ENCODE measurements at regions not wholly inside any gene's neighbourhood (a gene's known extent, or its start where the extent isn't known, plus 50 kb on each side); places are given as distances from the start of the nearest gene placed in this dataset.

DNA sequence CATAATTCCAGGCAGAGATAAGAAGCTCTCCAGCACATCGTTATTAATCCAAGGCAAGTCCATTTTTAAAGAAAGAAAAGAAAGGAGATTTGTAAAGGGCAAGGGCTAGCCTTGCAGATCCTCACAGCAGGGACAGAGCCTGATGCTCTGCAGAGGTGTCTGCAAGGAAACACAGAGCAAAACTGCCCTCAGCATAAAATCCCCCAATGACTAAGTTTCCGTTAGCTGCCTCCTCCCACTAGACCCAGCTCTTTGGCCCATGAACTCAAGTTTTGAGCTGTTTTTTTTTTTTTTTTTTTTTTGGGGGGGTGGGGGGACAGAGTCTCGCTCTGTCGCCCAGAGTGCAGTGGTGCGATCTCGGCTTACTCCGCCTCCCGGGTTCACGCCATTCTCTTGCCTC, 300.7 kb downstream of the MTERF1 start:
- Histone ChIP-seq H3K9me3 (no peaks in the 10 kb centered on the region), H3K27me3 (no peaks in the 10 kb centered on the region), H3K36me3 (no peaks in the 10 kb centered on the region), H3K27ac (no peak overlapping the region), H3K4me1 (no peaks in the 10 kb centered on the region), H3K4me3 (no peak overlapping the region)
- intact Hi-C loops (cut with DNase I): no loop called here
- WGBS, 2 donors: 94 to 96% methylated on average over 9 of the region's 9 CpGs
- no peak for DNase-seq
- no peak for TF ChIP-seq POLR2A (IDR thresholded peaks at IDR 0.05)
- no peak for TF ChIP-seq EP300 (IDR thresholded peaks at IDR 0.05)
- no peak for TF ChIP-seq POLR2AphosphoS5 (IDR thresholded peaks at IDR 0.05)
- TF ChIP-seq CTCF (IDR thresholded peaks at IDR 0.05): no peak

DNA sequence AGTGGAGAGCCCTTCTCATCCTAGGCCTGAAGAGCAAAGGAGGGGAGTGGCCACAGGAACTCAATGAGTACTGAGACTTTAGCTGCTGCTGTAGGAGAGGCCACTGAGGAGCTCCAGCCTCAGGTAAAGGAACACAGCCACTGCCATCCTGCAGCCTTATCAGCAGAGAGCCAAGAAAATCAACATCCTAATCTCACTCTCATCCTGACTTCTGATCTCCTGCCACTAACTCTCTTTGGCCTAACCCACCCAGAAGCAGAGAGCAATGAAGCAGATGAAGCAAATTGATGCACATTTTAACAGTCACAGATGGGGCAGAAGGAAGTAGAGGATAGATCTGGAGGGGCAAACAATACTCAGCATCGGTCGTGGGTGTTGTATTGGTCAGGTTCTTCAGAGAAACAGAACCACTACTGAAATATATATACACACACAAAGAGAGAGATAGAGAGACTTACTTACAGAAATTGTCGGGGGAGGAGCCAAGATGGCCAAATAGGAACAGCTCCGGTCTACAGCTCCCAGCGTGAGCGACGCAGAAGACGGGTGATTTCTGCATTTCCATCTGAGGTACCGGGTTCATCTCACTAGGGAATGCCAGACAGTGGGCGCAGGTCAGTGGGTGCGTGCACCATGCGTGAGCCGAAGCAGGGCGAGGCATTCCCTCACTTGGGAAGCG, 297.6 kb downstream of the MTERF1 start:
- Histone ChIP-seq H3K4me1 (no peaks in the 10 kb centered on the region), H3K27me3 (no peaks in the 10 kb centered on the region), H3K4me3 (no peak overlapping the region), H3K27ac (no peak overlapping the region), H3K36me3 (no peaks in the 10 kb centered on the region), H3K9me3 (no peaks in the 10 kb centered on the region)
- TF ChIP-seq POLR2AphosphoS5 (IDR thresholded peaks at IDR 0.05) (no peak), CTCF (IDR thresholded peaks at IDR 0.05) (no peak), EP300 (IDR thresholded peaks at IDR 0.05) (no peak), POLR2A (IDR thresholded peaks at IDR 0.05) (no peak)
- DNase-seq: no peak
- WGBS, 2 donors: 95 to 98% methylated on average over 15 of the region's 15 CpGs
- intact Hi-C loops (cut with DNase I): no loop called here

DNA sequence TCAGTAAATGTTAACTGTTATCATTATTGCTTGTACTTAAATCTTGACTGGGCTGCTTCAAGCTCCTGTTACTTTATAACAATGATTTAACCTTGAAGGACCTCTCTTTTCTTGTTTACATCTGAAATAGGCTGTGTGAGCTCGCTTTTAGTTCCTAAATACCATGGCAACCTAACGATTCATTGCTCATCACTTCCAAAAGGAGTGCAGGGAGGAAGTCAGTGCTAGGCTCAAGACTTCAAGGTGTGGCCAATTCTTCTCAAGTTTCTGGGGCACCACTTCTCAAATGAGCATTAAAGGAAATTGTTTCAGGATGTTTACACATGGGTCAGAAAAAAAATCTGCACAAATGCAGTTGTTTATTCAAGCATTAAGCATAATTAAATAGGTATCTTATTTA, 284.2 kb downstream of the MTERF1 start:
- Histone ChIP-seq H3K4me1 (no peaks in the 10 kb centered on the region), H3K27me3 (no peaks in the 10 kb centered on the region), H3K36me3 (no peaks in the 10 kb centered on the region), H3K4me3 (no peak overlapping the region), H3K9me3 (no peaks in the 10 kb centered on the region), H3K27ac (no peak overlapping the region)
- no peak for DNase-seq
- TF ChIP-seq POLR2A (IDR thresholded peaks at IDR 0.05) (no peak), POLR2AphosphoS5 (IDR thresholded peaks at IDR 0.05) (no peak), CTCF (IDR thresholded peaks at IDR 0.05) (no peak), EP300 (IDR thresholded peaks at IDR 0.05) (no peak)
- intact Hi-C loops (cut with DNase I): no loop called here
- WGBS, 2 donors: 9 to 13% methylated on average over 2 of the region's 2 CpGs

- intact Hi-C loops (cut with DNase I): no loop called here
- TF ChIP-seq POLR2A (IDR thresholded peaks at IDR 0.05) (no peak), CTCF (IDR thresholded peaks at IDR 0.05) (no peak), POLR2AphosphoS5 (IDR thresholded peaks at IDR 0.05) (no peak), EP300 (IDR thresholded peaks at IDR 0.05) (no peak)
Observed at GRCh38 chr7:91598791-91599190, 281.7 kb downstream of the MTERF1 start.

DNA sequence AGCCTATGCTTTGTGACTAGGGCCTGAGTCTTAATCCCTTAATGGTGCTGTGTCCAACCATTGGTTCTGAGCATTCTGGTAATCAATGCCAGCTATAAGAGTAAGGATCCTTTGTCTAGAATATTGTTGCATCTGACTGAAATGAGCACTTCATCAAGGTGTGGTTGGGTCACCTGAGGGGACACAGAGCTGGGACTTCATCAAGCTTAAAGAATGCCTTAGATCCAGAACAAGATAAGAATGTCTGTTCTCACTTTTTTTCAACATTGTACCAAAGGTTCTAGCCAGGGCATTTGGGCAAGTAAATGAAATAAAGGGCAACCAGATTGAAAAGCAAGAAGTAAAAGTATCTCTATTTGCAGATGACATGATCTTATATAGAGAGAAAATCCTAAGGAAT, 280.4 kb downstream of the MTERF1 start:
- DNase-seq: no peak
- no peak for TF ChIP-seq EP300 (IDR thresholded peaks at IDR 0.05)
- no peak for TF ChIP-seq CTCF (IDR thresholded peaks at IDR 0.05)
- TF ChIP-seq POLR2A (IDR thresholded peaks at IDR 0.05): no peak
- no peak for TF ChIP-seq POLR2AphosphoS5 (IDR thresholded peaks at IDR 0.05)
- Histone ChIP-seq H3K9me3 (no peaks in the 10 kb centered on the region), H3K36me3 (no peaks in the 10 kb centered on the region), H3K4me1 (no peaks in the 10 kb centered on the region), H3K27ac (no peak overlapping the region), H3K4me3 (no peak overlapping the region), H3K27me3 (no peaks in the 10 kb centered on the region)
- intact Hi-C loops (cut with DNase I): no loop called here

More at GRCh38 chr7:91598791-91599190, 281.7 kb downstream of the MTERF1 start:
- Histone ChIP-seq H3K9me3 (no peaks in the 10 kb centered on the region), H3K36me3 (no peaks in the 10 kb centered on the region), H3K27ac (no peak overlapping the region), H3K27me3 (no peaks in the 10 kb centered on the region), H3K4me1 (no peaks in the 10 kb centered on the region), H3K4me3 (no peak overlapping the region)
- DNase-seq: no peak
- WGBS, 2 donors: 72 to 76% methylated on average over 1 of the region's 1 CpG
